Retina (tissue), 1 donor: ENCODE measurements at regions not wholly inside any gene's neighbourhood (a gene's known extent, or its start where the extent isn't known, plus 50 kb on each side); places are given as distances from the start of the nearest gene placed in this dataset.

ENCODE experiments used
- DNase-seq: peaks from one replicate; pipeline ENCODE4 v3.0.0-alpha.2; 2016

DNA sequence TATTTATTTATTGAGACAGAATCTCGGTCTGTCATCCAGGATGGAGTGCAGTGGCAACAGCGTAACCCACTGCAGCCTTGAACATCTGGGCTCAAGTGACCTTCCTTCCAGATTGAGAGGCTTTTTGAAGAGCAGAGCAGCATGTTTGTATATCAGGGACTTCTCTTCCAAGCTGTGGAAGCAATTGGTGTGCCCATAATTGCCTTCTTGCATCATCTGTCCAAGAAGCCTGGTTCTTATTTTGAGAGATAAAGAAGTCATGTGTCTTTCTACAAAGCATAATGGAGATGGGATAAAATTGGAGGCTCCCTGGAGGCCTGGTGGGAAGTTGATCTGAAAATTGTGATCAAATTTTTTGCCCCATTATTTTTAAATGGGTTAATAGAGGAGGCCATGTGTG lies 183.8 kb upstream of the MCTP2 start:
- DNase-seq, result no peak

DNA sequence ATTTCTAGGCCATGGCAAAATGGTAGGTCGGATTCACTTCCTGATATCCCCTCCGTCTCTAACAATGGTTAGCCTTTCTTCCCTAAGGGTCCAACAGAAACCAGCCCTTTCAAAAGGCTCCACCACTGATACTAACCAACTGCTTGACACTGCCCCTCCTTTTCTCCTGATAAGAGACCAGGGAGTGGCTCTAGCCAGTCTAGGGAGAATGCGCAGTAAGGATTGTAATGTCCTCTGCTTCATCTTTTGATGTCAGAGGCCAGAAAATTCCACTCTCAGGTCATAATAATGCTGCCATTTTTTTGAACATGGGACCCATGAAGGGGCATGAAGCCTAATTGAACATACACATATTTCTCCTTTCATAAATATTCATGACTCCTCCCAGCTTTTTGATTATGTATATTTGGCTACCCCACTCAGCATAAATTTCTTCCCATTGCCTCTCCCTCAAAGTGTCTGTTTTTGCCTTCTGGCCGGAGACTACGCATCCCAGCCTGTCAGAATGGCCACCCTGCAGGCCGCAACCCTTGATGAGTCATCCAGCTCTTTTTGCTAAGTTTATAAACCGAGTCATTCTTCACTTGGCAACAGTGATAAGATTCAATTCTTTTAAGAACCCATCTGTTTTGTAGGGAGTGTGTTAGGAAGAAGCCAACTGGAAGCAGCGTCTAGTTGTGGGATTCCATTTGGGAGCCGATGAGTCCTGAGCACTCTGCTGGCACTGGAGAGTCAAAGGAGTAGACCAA lies 189.0 kb upstream of the MCTP2 start:
- DNase-seq, result no peak

DNA sequence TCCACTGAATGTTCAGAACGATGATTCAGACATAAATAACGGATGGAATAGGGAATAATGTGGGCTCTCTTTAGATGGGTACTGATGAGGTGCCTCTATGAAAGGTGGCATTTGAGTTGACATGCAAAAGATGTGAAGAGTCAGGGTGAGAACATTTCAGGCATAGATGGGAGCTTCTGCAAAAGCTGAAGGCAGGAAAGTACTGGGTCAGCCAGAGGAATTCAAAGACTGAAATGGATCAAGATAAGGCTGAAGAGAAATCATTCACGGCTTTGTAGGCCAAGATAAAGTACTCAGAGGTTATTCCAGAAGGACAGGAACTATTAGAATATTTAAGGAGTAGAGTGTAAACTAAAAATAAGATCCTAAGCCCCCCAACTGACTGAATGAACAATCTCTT lies 189.6 kb upstream of the MCTP2 start:
- DNase-seq, result no peak

DNA sequence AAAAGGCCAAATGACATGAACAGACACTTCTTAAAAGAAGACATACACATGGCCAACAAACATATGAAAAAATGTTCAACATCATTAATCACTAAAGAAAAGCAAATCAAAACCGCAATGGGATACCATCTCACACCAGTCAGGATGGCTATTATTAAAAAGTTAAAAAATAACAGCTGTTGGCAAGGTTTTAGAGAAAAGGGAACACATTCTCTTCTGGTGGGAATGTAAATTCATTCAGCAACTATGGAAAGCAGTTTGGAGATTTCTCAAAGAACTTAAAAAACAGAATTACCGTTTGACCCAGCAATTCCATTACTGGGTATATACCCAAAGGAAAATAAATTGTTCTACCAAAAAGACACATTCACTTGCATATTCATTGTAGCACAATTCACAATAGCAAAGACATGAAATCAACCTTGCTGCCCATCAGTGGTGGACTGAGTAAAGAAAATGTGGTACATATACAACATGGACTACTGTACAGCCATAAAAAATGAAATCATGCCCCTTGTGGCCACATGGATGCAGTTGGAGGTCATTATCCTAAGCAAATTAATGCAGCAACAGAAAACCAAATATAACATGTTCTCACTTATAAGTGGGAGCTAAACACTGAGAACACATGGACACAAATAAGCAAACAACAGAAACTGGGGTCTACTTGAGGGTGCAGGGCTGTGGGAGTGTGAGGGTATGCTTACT lies 190.7 kb upstream of the MCTP2 start:
- DNase-seq, result no peak

DNA sequence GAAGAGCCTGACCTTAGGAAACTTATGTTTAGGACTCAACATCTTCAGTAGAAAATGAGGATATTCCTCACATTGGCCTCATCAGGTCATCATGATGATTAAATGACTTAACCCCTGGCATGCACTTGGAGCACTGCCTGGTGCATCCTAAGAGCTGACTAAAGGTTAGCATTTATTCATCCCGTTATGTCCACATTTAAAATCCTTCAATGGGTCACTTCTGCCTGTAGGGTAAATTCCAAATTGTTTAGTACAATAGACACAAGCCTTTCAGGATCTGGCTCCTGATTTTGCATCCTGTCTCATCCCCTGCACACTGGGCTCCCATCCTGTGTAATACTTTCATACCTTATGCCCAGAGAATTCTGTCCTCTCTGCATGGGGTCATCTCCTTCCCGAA lies 195.2 kb upstream of the MCTP2 start:
- DNase-seq, result no peak

DNA sequence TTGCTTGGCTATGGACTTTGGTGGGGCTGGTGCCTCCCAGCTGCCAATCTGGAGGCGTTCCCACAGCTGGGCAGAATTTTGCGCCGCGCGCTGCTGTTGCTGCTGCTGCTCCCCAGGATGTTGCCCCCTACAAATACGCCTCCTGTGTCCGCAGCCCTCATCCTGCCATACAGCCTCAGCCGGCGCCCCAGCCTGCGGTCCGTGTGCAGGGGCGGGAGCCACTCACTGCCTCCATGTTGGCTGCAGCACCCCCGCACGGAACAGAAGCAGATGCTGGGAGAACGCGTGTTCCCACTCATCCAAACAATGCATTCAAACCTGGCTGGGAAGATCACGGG lies 197.7 kb upstream of the MCTP2 start:
- DNase-seq, result no peak

DNA sequence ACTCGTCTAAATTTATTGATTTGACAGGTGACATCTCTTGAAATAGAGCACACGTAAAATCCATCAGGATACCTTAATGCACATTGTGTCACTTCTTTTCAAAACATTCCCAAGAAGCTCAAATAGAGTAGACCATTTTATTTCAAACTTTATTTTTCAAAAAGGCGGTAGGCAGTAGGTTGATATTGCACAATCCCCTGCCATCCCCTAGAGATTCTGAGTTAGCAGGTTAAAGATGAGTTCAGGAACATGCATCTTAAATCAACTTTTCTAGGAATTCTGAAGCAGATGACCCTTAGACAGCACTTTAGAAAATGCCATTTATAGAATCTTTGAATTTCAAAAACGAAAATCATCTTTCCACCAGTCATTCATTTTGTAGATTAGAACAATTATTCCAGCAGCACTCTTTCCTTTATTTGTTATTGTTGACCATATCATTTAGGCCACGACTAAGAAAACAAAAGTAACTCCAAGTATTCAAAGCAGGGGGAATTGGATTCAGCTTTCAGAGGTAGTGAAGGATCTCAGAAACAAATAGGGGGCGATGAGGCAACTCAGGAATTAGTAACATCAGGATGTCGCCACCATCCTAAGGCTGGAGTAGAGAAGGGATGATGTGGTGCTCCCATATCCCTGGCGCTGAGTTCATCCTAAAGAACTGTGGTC lies 198.2 kb upstream of the MCTP2 start:
- no peak for DNase-seq

DNA sequence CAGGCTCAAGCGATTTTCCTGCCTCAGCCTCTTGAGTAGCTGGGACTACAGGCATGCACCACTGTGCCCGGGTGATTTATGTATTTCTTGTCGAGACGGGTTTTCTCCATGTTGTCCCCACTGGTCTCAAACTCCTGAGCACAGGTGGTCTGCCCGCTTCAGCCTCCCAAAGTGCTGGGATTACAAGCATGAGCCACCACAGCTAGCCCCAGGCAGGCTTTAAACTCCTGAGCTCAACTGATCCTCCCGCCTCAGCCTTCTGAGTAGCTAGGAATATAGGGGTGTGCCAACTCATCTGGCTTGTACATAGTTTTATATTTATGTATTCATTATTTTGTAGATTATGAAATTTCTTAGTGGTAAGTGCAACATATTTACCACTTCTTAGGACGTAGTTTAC lies 198.8 kb upstream of the MCTP2 start:
- no peak for DNase-seq

DNA sequence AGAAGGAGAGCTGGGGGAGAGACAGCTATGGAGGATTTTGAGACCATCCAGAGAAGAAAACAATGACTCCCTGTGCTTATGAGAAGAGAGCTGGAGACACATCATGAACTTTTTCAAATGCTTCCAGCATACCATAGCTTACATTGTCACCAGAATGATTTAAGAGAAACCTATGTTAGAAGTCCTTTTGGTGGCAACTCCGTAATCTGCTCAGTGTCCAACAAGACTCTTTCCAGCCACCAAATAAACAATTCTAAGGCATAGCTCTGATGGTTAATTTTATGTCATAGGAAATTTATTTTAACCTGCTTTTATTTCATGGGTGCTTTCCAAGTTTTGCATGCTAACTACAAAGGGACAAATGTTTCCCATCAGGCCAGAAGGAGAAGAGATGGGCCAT lies 200.3 kb upstream of the MCTP2 start:
- DNase-seq, result no peak

DNA sequence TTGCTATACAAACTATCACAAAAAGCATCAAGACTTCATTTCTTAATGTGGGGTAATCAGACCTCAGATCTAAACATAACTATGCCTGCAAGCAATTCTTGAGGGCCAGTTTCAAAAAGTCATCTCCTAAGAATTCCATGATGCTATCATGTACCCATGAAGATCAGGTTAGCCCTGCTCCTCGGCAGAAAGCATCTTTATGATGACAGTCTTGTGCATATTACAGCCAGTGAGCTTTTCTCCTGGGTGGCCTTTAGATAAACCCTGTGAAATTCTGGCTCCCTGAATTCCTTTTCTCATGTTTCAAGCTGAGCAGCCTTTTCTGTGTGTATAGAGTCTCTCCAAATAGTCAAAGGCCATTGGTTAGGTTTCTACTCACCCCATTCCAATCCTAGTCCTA lies 201.9 kb upstream of the MCTP2 start:
- DNase-seq, result no peak

DNA sequence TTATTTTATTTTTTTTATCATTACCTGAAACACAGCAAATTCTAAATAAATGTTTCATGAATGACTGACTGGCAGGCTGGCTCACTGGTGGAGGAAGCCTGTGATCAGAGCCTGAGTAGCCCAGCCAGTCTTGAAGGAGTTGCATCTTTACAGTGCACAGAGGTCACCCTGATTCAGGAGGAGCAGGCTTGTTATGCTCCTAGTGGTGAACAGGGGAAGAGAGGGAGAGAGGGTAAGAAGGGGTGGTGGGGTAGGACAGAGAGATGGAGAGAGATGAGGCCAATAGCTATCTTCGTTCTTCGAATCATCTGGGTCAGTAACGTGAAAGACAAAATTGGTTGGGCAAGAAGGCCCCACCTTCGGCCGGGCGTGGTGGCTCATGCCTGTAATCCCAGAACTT lies 202.6 kb upstream of the MCTP2 start:
- DNase-seq, result no peak

DNA sequence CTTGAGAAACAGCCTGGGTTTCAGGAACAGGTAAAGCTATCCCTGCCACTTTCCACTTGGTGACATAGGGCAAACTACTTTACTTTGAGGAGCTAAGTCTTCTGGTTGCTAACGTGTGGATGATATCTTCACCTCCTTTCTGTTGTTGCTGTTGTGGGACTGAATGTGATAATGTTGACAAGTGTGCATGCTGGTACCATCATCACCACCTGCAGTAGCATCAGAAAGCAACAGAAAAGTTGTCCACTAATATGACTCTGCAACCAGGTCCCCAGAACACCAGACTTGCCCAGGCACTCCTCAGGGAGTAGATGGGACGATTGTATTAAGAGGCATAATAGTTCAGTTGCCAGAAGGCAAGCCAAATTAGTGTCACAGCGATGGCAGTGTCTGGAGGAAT lies 203.2 kb upstream of the MCTP2 start:
- DNase-seq, result no peak

DNA sequence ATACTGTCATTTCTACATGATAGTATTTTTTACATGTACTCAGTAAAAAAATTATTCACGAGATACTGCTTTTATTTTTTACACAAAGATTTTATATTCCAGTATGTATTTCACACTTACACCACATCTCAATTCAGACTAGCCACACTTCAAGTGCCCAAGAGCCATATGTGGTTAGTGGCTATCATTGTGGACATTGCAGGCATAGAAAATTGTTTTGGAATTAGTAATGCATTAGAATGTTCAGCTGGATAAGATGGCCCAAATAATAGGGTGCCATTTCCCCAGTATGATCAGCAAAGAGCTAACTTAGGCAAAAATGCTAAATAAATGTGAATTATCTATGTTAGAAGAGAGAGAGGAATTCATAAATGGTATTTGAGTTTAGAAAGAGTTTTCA lies 203.8 kb upstream of the MCTP2 start:
- no peak for DNase-seq

DNA sequence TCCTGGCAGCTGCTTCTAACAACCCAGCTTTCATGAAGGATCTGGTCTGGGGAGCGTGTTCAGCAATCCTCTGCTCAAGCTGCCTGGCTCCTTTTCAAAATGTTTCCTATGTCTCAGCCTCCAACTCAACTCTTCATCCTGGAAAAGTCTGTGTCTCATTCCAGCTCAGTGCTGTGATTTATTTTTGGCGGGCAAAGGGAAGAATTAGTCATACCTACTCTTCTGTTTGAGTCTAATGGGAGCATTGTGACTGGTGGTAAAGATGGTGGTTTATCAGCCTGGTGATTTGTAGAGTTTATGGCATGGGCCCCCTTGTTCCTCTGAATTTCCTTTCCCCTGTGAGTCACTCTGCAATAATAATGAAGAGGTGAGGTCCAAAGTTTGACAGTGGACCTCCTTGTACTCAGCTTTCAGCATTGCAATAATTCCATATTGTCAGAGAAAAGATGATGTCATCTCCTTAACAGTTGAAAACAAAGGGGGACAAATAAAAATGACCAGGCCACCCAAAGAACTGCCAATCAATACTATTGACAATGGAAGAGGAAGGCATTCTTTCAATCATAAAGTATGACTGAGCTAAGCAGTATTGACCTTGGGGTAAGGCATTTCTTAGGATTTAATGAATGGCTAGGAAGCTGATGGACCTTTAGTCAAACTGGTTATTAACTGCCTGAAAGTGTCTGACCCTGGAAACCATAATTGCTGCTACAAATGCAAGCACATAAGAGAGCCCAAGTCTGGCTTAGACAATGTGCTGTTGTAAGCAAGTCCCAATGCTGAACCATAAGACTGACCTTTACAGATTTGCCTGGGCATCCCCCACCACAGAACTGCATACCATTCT lies 204.7 kb upstream of the MCTP2 start:
- no peak for DNase-seq

DNA sequence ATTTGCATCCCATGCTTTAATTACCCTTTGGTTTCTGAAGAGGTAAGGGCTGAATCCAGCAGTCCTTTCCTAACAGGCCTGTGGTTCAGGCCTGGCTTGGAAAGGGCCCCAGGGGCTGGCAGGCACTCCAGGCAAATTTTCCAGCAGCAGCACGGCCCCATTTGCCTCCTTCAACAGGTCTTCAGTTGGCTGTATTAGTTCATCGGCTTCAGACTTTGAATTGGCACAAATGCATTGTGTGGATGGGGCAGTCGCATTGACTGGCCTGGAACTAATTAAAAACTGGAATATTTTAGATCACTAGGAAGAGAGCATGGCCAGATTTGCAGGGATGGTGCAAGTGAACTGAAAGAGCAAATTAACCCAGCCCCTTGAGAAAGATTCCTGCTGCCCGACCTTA lies 207.8 kb upstream of the MCTP2 start:
- DNase-seq, result no peak

DNA sequence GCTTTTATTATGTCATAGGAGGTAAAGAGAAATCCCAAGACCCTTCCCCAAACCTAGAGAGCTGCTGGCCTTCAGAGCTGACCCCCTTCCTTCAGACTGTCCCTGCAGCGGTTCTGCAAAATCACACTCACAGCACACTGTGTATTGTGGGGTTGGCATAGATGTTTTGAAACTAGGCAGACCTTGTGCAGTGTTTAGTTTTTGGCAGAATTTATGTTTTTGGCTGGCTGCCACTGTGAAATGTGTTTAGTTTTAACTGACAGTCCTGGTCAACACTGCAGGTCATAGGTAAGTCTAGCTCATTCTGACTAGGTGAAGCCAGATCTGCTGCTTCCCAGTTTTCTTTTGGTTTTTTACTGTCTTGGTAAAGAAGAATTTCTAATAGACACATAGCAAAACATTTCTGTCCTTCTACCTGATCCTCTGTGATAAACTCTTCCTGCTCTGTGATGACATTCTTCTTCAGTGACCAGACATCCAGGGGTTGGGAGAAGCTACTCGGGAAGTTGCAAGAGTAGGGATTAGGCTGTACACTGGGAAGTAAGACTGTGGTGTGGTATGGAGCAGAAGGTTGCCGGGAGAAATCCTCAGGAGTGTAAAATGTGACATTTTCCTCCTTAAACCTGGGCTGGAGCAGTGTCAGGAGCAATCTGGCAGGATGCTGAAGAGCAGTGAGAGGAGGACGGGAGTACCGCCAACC lies 209.6 kb upstream of the MCTP2 start:
- DNase-seq, result no peak

DNA sequence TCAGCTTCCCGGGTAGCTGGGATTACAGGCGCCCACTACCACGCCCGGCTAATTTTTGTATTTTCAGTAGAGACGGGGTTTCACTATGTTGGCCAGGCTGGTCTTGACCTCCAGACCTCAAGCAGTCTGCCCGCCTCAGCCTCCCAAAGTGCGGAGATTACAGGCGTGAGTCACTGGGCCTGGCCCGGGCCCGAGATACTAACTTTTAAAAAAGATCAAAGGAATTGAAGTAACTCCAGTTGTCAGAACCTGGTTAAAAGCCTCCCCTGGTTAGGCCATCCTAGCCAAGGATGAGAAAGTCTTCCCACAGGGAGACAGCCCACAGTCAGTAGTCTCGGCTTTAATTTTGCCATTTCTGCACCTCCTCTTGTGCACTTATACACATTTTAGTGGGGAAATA lies 212.3 kb upstream of the MCTP2 start:
- DNase-seq, result no peak

DNA sequence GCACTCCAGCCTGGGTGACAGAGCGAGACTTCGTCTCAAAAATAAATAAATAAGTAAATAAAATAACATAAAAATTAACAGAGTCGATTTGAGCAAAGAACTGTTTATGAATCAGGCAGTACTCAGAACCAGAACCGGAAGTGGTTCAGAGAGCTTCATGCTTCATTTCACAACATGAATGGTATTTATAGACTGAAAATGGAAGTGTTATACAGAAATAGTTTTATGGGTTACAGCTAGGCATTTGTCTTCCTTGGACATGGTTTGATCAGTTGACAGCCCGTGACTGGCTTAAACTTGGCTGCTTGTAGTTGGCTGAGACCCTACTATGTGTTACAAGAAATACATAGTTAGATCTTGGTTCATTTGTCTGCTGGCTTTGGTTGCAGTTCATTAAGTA lies 216.0 kb upstream of the MCTP2 start:
- no peak for DNase-seq

DNA sequence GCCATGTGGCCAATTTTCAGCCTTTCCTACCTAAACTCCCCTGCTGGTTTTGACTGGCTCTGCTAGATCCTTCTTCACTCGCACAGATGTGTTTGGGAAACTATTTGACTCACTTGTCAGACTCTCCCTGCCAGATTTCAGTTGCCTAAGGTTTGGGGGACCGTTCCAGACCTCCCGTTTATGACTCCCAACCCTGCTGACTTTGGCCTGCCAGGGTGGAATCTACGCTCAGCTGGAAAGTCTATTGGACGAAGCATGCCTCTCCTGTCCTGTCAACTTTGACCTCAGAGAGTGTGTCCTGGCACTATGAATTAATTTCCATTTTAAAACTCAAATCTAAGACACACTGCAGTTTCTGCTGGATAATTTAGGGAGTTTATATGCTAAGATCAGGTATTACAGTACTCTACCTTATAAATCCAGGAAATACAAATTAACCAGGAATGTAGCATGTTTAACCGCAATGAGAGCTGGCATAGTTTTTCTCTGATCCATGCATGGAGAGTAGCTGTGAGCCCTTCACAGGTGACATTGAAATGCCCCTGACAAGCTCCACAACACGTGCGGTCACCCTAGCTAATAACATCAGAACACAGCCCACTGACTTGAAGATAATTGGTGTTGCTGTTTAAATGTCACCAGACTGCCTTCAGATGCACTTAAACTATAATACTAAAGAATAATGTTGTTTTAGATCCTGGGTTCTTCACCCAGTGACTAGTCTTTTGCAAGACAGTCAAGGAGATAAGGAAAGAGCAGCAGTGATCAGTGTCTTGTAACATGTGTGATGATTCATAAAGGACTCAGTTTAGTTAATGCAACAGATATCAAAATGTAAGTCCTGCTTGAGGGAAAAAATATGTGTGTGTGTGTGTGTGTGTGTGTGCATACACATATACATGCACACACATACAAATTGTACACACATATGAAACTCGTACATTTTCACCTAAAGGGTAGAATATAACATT lies 223.0 kb upstream of the MCTP2 start:
- DNase-seq, result peak; percentile 49

DNA sequence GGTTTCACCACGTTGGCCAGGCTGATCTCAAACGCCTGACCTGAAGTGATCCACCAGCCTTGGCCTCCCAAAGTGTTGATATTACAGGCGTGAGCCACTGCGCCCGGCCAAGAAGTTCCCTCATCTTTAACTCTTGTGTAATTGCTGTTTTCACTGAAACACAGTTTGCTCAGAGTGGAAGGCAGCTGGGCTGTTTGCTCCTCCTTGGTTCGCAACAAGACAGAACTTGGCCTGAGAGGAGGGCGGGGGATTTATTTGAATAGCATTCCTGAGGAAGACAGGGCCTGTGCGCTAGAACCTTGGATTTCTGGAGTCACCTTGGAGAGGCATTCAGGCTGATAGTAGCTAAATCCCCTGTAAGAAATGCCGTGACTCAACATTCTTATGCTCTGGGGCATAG lies 226.7 kb upstream of the MCTP2 start:
- no peak for DNase-seq

DNA sequence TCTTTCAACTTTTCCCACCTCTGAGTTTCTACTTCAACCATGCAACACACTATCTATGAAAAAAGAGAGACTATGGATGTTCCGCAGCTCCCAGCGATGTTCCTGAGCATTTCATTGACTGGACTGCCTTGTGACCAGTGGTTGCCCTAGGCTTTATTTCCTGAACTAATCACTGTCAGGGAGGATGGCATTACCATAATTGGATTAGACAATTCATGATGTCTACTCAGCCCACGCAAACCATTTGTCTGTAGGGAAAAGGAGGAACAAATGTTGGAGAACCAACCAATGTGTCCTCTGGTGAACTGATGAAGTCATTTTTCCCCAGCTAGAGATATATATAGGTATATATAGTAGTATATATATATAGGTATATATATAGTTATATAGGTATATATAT lies 229.3 kb upstream of the MCTP2 start:
- DNase-seq, result no peak
